NCI-H1694 (cell line): ENCODE measurements at regions not wholly inside any gene's neighbourhood (a gene's known extent, or its start where the extent isn't known, plus 50 kb on each side); places are given as distances from the start of the nearest gene placed in this dataset.
"Not testable (repeated sequence)": the region's sequence is repeated elsewhere in the genome, so short reads cannot be mapped to it uniquely, and the experiment has no call there.

ENCODE experiments used
- DNase-seq: peaks from one replicate; lab custom pipeline; 2025; lab: John Stamatoyannopoulos, UW

GRCh38 chr6:81003156-81003555 is 749.3 kb downstream of the TENT5A start:
- no peak for DNase-seq

- no peak for DNase-seq
These were observed 750.4 kb downstream of the TENT5A start for GRCh38 chr6:81002126-81002525.

GRCh38 chr6:80991316-80991715 is 761.2 kb downstream of the TENT5A start:
- no peak for DNase-seq

- no peak for DNase-seq
These were observed 763.6 kb downstream of the TENT5A start for GRCh38 chr6:80988892-80989291.

- no peak for DNase-seq
These were observed 764.2 kb downstream of the TENT5A start for GRCh38 chr6:80988286-80988685.

GRCh38 chr6:80981226-80981625 is 771.3 kb downstream of the TENT5A start:
- not testable (repeated sequence) for DNase-seq

GRCh38 chr6:80976336-80976735 is 776.1 kb downstream of the TENT5A start:
- DNase-seq = no peak

GRCh38 chr6:80974579-80974978 is 777.9 kb downstream of the TENT5A start:
- no peak for DNase-seq

GRCh38 chr6:80969439-80969838 is 783.0 kb downstream of the TENT5A start:
- no peak for DNase-seq

- no peak for DNase-seq
These were observed 784.9 kb downstream of the TENT5A start for GRCh38 chr6:80967609-80968008.

- DNase-seq = no peak
These were observed 790.1 kb downstream of the TENT5A start for GRCh38 chr6:80962382-80962781.

GRCh38 chr6:80961166-80961565 is 791.3 kb downstream of the TENT5A start:
- no peak for DNase-seq

- DNase-seq = no peak
These were observed 793.4 kb downstream of the TENT5A start for GRCh38 chr6:80959034-80959433.

GRCh38 chr6:80956898-80957297 is 795.6 kb downstream of the TENT5A start:
- no peak for DNase-seq

GRCh38 chr6:80952479-80952878 is 800.0 kb downstream of the TENT5A start:
- DNase-seq = not testable (repeated sequence)

- DNase-seq = no peak
These were observed 806.1 kb downstream of the TENT5A start for GRCh38 chr6:80946402-80946801.

GRCh38 chr6:80942911-80943310 is 809.6 kb downstream of the TENT5A start:
- no peak for DNase-seq

- DNase-seq = no peak
These were observed 811.5 kb downstream of the TENT5A start for GRCh38 chr6:80940976-80941375.

- no peak for DNase-seq
These were observed 811.9 kb downstream of the TENT5A start for GRCh38 chr6:80940571-80940970.

- no peak for DNase-seq
These were observed 812.6 kb downstream of the TENT5A start for GRCh38 chr6:80939898-80940297.

- DNase-seq = no peak
These were observed 813.0 kb downstream of the TENT5A start for GRCh38 chr6:80939480-80939879.

GRCh38 chr6:80938131-80938530 is 814.4 kb downstream of the TENT5A start:
- no peak for DNase-seq

GRCh38 chr6:80932359-80932758 is 820.1 kb downstream of the TENT5A start:
- DNase-seq = no peak

GRCh38 chr6:80930376-80930775 is 822.1 kb downstream of the TENT5A start:
- no peak for DNase-seq

- DNase-seq = no peak
These were observed 817.3 kb downstream of the BCKDHB start for GRCh38 chr6:80923816-80924215.
